Left ventricle myocardium inferior (tissue), 1 donor: ENCODE measurements at regions not wholly inside any gene's neighbourhood (a gene's known extent, or its start where the extent isn't known, plus 50 kb on each side); places are given as distances from the start of the nearest gene placed in this dataset.

Experiments used
- DNase-seq: peaks from one replicate; pipeline ENCODE4 v3.0.0-alpha.2; 2020
- H3K27ac ChIP-seq: fragments of 200-600 bp; replicated peaks from 2 replicates; pipeline ENCODE4 v1.8.0; 2021
- H3K27me3 ChIP-seq: fragments of 200-600 bp; 2 replicates; pipeline ENCODE4 v1.8.0; 2021; ENCODE audit warnings: low read depth
- H3K36me3 ChIP-seq: fragments of 200-600 bp; 2 replicates; pipeline ENCODE4 v1.8.0; 2021
- H3K4me1 ChIP-seq: fragments of 200-600 bp; 2 replicates; pipeline ENCODE4 v1.8.0; 2021
- H3K4me3 ChIP-seq: fragments of 200-600 bp; 2 replicates; pipeline ENCODE4 v1.8.0; 2021; ENCODE audit warnings: mild to moderate bottlenecking, moderate library complexity
- H3K9me3 ChIP-seq: fragments of 200-600 bp; replicated peaks from 2 replicates; pipeline ENCODE4 v1.8.0; 2021
- CTCF ChIP-seq: fragments of 200-600 bp; IDR thresholded peaks from 2 replicates; pipeline ENCODE4 v1.8.0; 2021; ENCODE audit warnings: antibody characterized with exemption, mild to moderate bottlenecking, borderline replicate concordance
- intact Hi-C: fragments of 100-400 bp; cut with micrococcal nuclease; formaldehyde crosslinking; loops from one replicate; pipeline ENCODE4 v1.11.0; 2022
- donor health status: DM: no; HTN: yes; CAD: no; lungs with severe emphysema.

DNA sequence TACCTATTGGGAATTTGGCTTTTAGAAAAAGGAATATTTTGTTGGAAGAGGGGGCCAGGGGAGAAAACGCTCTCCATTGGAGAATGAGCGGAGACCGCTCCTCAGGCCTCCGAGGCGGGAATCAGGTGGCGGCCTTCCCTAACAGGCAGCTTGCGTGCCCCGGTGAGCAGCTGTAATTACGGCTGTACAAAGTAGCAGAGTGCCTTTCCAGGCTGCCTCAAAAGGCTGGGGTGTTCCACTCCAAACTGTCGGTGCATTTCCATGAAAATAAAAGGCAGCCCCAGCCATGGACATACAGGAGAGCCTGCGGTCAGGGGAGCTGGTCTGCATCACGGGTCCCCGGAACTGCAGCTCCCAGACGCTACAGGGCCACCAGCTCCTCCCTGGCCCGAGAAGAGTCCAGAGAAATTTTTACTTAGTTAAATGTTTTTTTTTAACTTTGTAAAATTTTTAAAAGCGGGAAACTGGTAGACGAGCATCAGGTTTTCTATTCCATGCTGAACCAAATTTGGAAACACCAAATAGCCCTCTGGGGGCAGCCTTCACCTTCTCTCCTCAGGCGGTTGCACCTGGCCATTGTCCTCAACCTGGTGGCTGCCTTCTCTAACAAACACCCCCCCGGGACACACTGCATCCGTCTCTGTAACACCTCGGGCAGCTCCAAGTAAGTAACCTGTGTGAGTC lies 209.3 kb upstream of the SALL3 start:
- no peaks in the 10 kb centered on the region for H3K4me1 ChIP-seq
- H3K27me3 ChIP-seq, result peaks cover 78% of the 10 kb centered on the region
- intact Hi-C loops, result no loop called here
- no peaks in the 10 kb centered on the region for H3K36me3 ChIP-seq
- H3K4me3 ChIP-seq, result no peak overlapping the region
- DNase-seq, result no peak
- no peak for TF ChIP-seq CTCF
- no peaks in the 10 kb centered on the region for H3K9me3 ChIP-seq
- H3K27ac ChIP-seq, result no peak overlapping the region

GRCh38 chr18:78770823-78771139 lies 208.8 kb upstream of the SALL3 start:
- Histone ChIP-seq H3K4me1 (no peaks in the 10 kb centered on the region), H3K27ac (no peak overlapping the region), H3K4me3 (no peak overlapping the region), H3K27me3 (peaks cover 78% of the 10 kb centered on the region), H3K36me3 (no peaks in the 10 kb centered on the region), H3K9me3 (no peaks in the 10 kb centered on the region)
- intact Hi-C loops, result no loop called here
- no peak for DNase-seq
- no peak for TF ChIP-seq CTCF

DNA sequence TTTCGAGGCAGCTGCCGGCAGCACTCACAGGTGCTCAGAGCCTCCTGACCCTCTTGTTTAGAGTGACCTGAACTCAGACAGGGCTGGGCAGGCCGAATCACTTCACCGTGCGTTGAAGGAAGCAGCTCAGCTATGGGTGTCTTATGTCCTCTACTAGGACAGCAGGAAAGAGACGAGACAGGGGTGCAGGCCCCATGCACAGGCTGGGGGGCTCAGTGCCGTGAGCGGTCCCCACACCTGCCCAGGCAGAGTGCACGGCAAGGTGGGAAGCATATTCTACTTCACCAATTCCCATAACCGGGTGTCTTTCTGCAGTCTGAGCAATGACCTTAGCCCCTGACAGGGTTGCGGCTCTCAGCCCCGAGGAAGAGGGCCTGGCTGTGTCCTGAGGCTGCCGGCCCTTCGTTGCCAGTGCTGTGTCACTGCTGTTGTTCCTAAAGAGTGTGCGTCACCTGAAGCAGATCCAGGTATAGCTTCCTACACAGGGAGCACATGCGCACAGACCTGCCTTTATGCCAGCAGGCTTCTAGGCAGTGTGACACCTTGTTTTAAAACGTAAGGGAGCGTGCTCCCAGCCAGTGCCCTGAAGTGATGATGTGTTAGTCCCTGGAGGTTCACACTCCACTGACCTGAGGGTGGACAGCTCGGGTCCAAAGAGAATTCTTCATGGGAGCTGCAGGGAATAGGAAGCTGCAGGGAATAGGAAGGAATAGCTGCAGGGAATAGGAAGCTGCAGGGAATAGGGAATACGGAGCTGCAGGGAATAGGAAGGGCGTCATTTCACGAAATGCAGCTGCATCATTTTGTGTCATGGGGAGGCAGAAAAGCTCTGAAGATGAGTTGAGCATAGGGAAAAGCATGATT lies 207.9 kb upstream of the SALL3 start:
- intact Hi-C loops, result no loop called here
- no peaks in the 10 kb centered on the region for H3K36me3 ChIP-seq
- no peak overlapping the region for H3K4me3 ChIP-seq
- no peak for DNase-seq
- no peaks in the 10 kb centered on the region for H3K4me1 ChIP-seq
- H3K9me3 ChIP-seq, result no peaks in the 10 kb centered on the region
- H3K27ac ChIP-seq, result no peak overlapping the region
- TF ChIP-seq CTCF, result no peak
- H3K27me3 ChIP-seq, result peaks cover 73% of the 10 kb centered on the region

DNA sequence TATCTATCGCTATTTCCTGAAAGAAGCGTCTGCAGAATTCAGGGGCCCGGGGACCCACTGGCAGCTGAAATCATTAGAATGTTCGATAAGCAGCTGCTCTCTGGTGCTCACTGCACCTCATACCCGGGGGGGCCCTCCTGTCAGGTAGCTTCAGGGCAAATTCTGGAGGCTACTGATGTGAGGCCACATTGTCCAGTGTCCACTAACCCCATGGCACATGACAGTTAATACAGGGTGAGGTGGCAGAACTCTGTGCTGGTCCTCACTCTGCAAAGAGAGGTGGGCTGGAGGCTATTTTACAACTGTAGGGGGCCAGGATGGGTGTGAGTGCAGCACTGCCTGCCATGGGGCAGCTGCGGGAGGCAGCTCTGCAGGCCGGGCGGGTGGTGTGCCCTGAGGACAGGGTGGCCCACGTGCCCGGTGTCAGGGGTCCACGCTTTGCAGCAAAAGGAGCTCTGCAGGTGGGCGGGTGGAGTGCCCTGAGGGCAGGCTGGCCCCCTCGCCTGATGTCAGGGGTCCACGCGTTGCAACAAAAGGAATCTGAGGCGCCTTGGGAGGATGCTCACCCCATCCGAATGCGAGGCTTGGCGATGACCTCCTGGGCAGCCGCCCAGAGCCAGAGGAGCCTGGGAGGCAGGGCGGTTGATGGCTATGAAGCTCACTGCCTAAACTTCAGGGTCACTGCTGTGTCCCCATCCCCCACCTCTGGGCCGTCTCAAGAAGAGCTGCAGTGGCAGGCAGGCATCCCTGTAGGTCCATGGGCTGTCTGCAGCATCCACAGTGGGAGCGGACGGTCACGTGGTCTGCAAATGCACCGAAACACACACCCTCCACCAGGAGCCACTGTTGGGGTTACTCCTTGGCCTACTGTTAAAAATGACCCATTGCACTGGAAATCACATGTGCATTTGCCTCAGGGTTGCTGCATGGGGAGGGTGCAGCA lies 207.0 kb upstream of the SALL3 start:
- Histone ChIP-seq H3K27me3 (peaks cover 64% of the 10 kb centered on the region), H3K4me1 (no peaks in the 10 kb centered on the region), H3K4me3 (no peak overlapping the region), H3K9me3 (no peaks in the 10 kb centered on the region), H3K36me3 (no peaks in the 10 kb centered on the region), H3K27ac (no peak overlapping the region)
- intact Hi-C loops, result no loop called here
- no peak for TF ChIP-seq CTCF
- no peak for DNase-seq

GRCh38 chr18:78773303-78773755 lies 206.3 kb upstream of the SALL3 start:
- no peak for TF ChIP-seq CTCF
- H3K36me3 ChIP-seq, result no peaks in the 10 kb centered on the region
- no peaks in the 10 kb centered on the region for H3K4me1 ChIP-seq
- no peak overlapping the region for H3K4me3 ChIP-seq
- no peaks in the 10 kb centered on the region for H3K9me3 ChIP-seq
- peaks cover 57% of the 10 kb centered on the region for H3K27me3 ChIP-seq
- no peak for DNase-seq
- no peak overlapping the region for H3K27ac ChIP-seq
- intact Hi-C loops, result no loop called here
